ENCODE measurements at regions not wholly inside any gene's neighbourhood (a gene's known extent, or its start where the extent isn't known, plus 50 kb on each side); places are given as distances from the start of the nearest gene placed in this dataset.
"Not testable (repeated sequence)": the region's sequence is repeated elsewhere in the genome, so short reads cannot be mapped to it uniquely, and the experiment has no call there.

GRCh38 chr2:89973849-89974248, 1282.4 kb downstream of the RPIA start:
- TF ChIP-seq CTCF (IDR thresholded peaks at IDR 0.05; ENCODE audit: poor library complexity, severe bottlenecking); MXI1 (conservative IDR thresholded peaks at IDR 0.05; ENCODE audit: poor library complexity, severe bottlenecking); RAD21 (conservative IDR thresholded peaks at IDR 0.05); POLR2AphosphoS5 (IDR thresholded peaks at IDR 0.05); EZH2 (IDR thresholded peaks at IDR 0.05; ENCODE audit: borderline replicate concordance, insufficient read depth, low read length, poor library complexity, severe bottlenecking); REST (IDR thresholded peaks at IDR 0.05; ENCODE audit: borderline replicate concordance): not testable (repeated sequence)
